Activated T-helper 17 cell treated with anti-CD3 and anti-CD28 coated beads, Interleukin-2, amount 50 U/mL, for 72 hours (primary cell): ENCODE measurements at regions not wholly inside any gene's neighbourhood (a gene's known extent, or its start where the extent isn't known, plus 50 kb on each side); places are given as distances from the start of the nearest gene placed in this dataset.

Experiments used
- ATAC-seq: fragments of 150-1000 bp; cut with Tn5 transposase; replicated peaks from 2 replicates; pipeline ENCODE4 v1.10.0; 2021; ENCODE audit warnings: mild to moderate bottlenecking, moderate library complexity
- H3K27ac Mint-ChIP-seq: one replicate; pipeline ENCODE4 v1.8.0; 2022; ENCODE audit warnings: mixed read lengths
- H3K27me3 Mint-ChIP-seq: one replicate; pipeline ENCODE4 v1.8.0; 2022; ENCODE audit warnings: mixed read lengths
- H3K36me3 Mint-ChIP-seq: one replicate; pipeline ENCODE4 v1.8.0; 2022; ENCODE audit warnings: low read depth, mild to moderate bottlenecking, mixed read lengths
- H3K4me1 Mint-ChIP-seq: one replicate; pipeline ENCODE4 v1.8.0; 2022; ENCODE audit warnings: mixed read lengths
- H3K4me3 Mint-ChIP-seq: one replicate; pipeline ENCODE4 v1.8.0; 2022; ENCODE audit warnings: mild to moderate bottlenecking, mixed read lengths
- H3K9me3 Mint-ChIP-seq: one replicate; pipeline ENCODE4 v1.8.0; 2022; ENCODE audit warnings: mixed read lengths

DNA sequence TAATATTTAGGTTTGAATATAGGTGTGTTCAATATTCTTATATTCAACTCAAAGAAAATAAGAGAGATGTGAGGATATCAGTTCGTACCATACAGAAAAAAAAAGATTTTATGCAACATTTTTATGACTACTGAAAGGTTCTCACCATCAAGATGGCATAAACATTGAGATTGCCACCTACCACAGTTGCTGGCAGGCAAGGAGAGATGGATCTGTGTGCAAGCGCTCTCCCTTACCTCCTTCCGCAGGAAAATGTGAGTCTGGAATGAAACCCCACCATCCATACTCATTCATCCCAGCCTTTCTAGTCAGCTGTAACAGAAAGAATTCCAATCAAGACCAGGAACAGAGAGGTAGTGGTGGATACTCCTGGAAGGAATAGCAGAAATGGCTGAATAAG lies 376.9 kb downstream of the PPP3CA start:
- no peaks in the 10 kb centered on the region for H3K9me3 Mint-ChIP-seq
- H3K4me3 Mint-ChIP-seq, result no peak overlapping the region
- H3K4me1 Mint-ChIP-seq, result no peaks in the 10 kb centered on the region
- ATAC-seq, result no peak
- no peaks in the 10 kb centered on the region for H3K36me3 Mint-ChIP-seq
- no peak overlapping the region for H3K27ac Mint-ChIP-seq
- no peaks in the 10 kb centered on the region for H3K27me3 Mint-ChIP-seq

GRCh38 chr4:100969925-100970324 lies 377.4 kb downstream of the PPP3CA start:
- H3K27ac Mint-ChIP-seq, result no peak overlapping the region
- no peaks in the 10 kb centered on the region for H3K27me3 Mint-ChIP-seq
- ATAC-seq, result no peak
- H3K4me3 Mint-ChIP-seq, result no peak overlapping the region
- H3K9me3 Mint-ChIP-seq, result no peaks in the 10 kb centered on the region
- no peaks in the 10 kb centered on the region for H3K4me1 Mint-ChIP-seq
- H3K36me3 Mint-ChIP-seq, result no peaks in the 10 kb centered on the region

- H3K4me3 Mint-ChIP-seq, result no peak overlapping the region
- no peaks in the 10 kb centered on the region for H3K36me3 Mint-ChIP-seq
- ATAC-seq, result no peak
- no peak overlapping the region for H3K27ac Mint-ChIP-seq
- no peaks in the 10 kb centered on the region for H3K27me3 Mint-ChIP-seq
- H3K9me3 Mint-ChIP-seq, result no peaks in the 10 kb centered on the region
- H3K4me1 Mint-ChIP-seq, result no peaks in the 10 kb centered on the region
Measured at GRCh38 chr4:100968046-100968445, 379.3 kb downstream of the PPP3CA start.

DNA sequence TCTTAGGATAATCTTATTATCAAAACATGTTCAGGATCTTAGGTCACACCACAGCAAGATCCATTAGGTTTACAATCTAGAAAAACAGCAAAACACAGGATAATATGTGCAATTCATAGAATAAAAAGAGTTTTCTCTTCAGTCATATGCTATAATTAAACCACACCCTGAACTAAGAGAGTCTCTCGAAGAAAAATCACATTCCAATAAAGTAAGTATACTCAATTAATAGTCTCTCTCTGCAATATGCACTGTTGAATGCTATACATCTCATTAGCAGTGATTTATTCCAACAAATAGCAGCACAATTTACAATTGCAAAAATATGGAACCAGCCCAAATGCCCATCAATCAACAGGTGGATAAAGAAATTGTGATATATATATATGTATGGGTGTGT lies 383.7 kb downstream of the PPP3CA start:
- Mint-ChIP-seq H3K4me1 (no peaks in the 10 kb centered on the region), H3K9me3 (peaks cover 3% of the 10 kb centered on the region), H3K36me3 (no peaks in the 10 kb centered on the region), H3K4me3 (no peak overlapping the region), H3K27me3 (no peaks in the 10 kb centered on the region), H3K27ac (no peak overlapping the region)
- ATAC-seq, result no peak

DNA sequence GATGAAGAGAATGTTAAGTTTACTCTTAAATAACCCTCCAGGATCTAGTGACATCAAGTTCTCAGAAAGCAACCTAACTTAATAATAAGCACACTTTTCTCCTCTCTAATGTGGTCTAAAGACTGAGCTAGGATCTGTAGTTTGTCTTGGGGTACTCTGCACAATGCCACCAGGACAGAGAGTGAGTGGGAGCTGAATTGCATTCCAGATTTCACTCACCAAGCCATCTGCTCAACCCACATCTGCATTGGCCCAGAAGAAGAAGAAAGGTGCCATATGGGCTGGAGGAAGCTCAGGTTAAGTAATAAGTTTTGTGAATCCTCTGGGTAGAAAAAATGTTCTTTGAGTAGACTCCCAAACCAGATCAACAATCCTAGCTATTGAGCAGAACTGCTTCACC lies 384.6 kb downstream of the PPP3CA start:
- ATAC-seq, result peak; percentile 63
- Mint-ChIP-seq H3K9me3 (peaks cover 3% of the 10 kb centered on the region), H3K36me3 (no peaks in the 10 kb centered on the region)

DNA sequence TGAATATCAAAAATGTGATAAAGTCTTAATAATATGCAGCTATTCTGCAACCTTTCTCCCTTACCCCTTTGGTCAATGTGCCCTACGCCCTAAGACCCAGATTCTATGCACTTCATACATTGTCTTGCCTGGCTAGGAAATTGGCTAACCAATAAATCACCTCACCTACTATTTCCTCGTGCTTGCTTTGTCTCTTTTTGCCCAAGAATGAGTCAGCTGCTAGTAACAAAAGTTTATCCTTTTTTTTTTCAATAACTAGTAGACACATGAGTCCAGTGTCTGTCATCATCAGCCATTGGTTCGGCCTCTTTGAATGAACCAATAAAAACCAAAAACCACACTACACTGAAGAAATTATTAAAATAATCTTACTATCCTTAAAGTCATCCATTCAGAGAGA lies 387.1 kb downstream of the PPP3CA start:
- H3K9me3 Mint-ChIP-seq, result peaks cover 3% of the 10 kb centered on the region
- ATAC-seq, result no peak
- H3K4me1 Mint-ChIP-seq, result no peaks in the 10 kb centered on the region
- H3K27ac Mint-ChIP-seq, result no peak overlapping the region
- no peak overlapping the region for H3K4me3 Mint-ChIP-seq
- no peaks in the 10 kb centered on the region for H3K27me3 Mint-ChIP-seq
- H3K36me3 Mint-ChIP-seq, result no peaks in the 10 kb centered on the region

More for the DNA sequence above, 384.6 kb downstream of the PPP3CA start:
- Mint-ChIP-seq H3K4me3 (no peak overlapping the region), H3K27me3 (no peaks in the 10 kb centered on the region), H3K27ac (no peak overlapping the region), H3K4me1 (no peaks in the 10 kb centered on the region)

DNA sequence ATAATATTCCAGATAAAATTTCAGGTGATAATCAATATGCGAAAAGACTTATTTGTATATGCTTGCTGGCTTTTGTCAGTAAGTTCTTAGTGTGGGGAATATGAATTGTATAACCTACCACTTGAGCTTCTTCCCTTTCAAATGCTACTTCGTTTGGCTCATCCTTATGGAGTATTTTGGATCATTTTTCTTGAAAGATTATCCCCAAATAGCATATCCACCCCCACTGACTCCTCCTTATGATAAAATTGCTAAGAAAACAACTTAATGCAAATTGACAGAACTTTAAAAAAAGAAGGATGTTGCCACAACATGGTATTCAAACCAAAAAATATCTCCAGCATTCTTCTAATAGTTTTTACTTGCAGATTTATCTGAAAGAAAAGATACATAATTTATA lies 393.3 kb downstream of the PPP3CA start:
- Mint-ChIP-seq H3K4me3 (no peak overlapping the region), H3K4me1 (no peaks in the 10 kb centered on the region), H3K27me3 (no peaks in the 10 kb centered on the region), H3K27ac (no peak overlapping the region), H3K36me3 (no peaks in the 10 kb centered on the region), H3K9me3 (no peaks in the 10 kb centered on the region)
- no peak for ATAC-seq

- no peaks in the 10 kb centered on the region for H3K4me1 Mint-ChIP-seq
- H3K27me3 Mint-ChIP-seq, result no peaks in the 10 kb centered on the region
Measured at GRCh38 chr4:100953616-100954015, 393.7 kb downstream of the PPP3CA start.

DNA sequence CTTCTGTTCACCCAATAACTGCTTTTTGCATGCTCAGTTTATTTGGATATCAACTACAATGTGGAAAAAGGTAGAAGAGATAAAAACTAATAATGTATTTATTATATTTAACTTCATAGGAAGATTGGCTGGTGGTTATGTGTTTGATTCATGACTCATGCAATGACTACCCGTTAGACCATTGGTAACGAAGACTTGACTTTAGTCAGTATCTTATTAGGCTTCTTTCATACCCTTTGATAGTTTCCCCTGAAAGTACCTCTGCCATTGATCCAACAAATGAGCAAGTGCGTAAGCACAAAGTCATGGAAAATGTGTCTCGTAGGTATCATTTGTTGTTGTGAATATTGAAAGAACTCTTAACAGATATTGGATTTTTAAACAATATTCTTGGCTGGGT lies 394.7 kb downstream of the PPP3CA start:
- Mint-ChIP-seq H3K4me3 (no peak overlapping the region), H3K27me3 (no peaks in the 10 kb centered on the region), H3K9me3 (no peaks in the 10 kb centered on the region), H3K36me3 (no peaks in the 10 kb centered on the region), H3K4me1 (no peaks in the 10 kb centered on the region), H3K27ac (no peak overlapping the region)
- peak; percentile 56 for ATAC-seq

More at GRCh38 chr4:100953616-100954015, 393.7 kb downstream of the PPP3CA start:
- ATAC-seq, result no peak
- H3K27ac Mint-ChIP-seq, result no peak overlapping the region
- no peak overlapping the region for H3K4me3 Mint-ChIP-seq
- H3K36me3 Mint-ChIP-seq, result no peaks in the 10 kb centered on the region
- H3K9me3 Mint-ChIP-seq, result no peaks in the 10 kb centered on the region

DNA sequence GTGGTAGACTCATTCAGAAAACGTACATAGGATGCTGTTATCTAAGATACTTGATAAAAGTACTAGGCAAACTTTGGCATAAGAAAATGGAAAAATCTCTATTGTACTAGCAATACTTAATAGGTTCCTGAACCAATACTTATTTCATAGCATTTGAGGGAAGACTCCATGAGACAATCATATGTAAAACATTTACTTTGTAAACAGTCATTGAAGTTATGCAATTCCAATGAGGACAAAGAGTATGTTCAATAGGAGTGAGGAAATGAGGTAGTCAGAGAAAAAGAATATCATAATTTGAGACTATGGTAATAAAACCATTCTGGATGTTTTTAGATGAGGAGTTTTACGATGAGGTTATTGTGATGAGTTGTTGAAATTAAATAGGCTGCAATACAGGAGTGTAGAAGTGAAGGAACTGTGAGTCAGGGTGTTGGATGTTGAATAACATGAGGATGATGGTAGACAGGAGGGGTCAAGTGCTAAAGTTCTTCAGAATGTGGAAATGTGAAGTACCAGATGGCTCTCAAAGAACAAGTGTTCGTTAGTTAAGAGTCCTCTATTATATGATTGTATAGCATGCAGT lies 397.9 kb downstream of the PPP3CA start:
- Mint-ChIP-seq H3K4me1 (no peaks in the 10 kb centered on the region), H3K36me3 (no peaks in the 10 kb centered on the region), H3K27ac (no peak overlapping the region), H3K9me3 (no peaks in the 10 kb centered on the region), H3K4me3 (no peak overlapping the region), H3K27me3 (no peaks in the 10 kb centered on the region)
- ATAC-seq, result no peak

GRCh38 chr4:100948911-100949310 lies 398.4 kb downstream of the PPP3CA start:
- ATAC-seq, result no peak
- no peaks in the 10 kb centered on the region for H3K27me3 Mint-ChIP-seq
- no peak overlapping the region for H3K27ac Mint-ChIP-seq
- H3K9me3 Mint-ChIP-seq, result no peaks in the 10 kb centered on the region
- H3K4me3 Mint-ChIP-seq, result no peak overlapping the region
- H3K4me1 Mint-ChIP-seq, result no peaks in the 10 kb centered on the region
- no peaks in the 10 kb centered on the region for H3K36me3 Mint-ChIP-seq

DNA sequence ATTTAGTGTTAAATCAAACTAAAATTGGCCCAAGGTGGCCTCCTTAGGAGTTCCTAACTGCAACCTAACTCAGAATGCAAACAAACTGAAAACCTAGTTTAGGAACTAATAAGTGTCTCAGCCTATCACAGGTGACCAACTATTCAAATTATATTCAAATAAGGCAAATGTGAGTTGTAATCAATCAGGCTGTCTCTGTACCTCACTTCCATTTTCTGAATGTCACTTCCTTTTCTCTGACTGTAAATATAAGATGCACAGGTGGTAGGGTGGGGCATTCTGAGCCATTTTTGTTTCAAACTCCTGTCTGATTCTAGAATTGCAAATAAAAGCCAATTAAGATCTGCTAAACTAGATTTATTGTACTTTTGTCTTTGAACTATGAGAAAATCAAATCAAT lies 401.5 kb downstream of the PPP3CA start:
- Mint-ChIP-seq H3K9me3 (no peaks in the 10 kb centered on the region), H3K36me3 (no peaks in the 10 kb centered on the region), H3K27ac (no peak overlapping the region), H3K27me3 (no peaks in the 10 kb centered on the region), H3K4me1 (no peaks in the 10 kb centered on the region), H3K4me3 (no peak overlapping the region)
- ATAC-seq, result no peak

GRCh38 chr4:100938698-100939097 lies 408.6 kb downstream of the PPP3CA start:
- Mint-ChIP-seq H3K36me3 (no peaks in the 10 kb centered on the region), H3K27me3 (no peaks in the 10 kb centered on the region), H3K4me3 (no peak overlapping the region), H3K9me3 (no peaks in the 10 kb centered on the region), H3K27ac (no peak overlapping the region), H3K4me1 (no peaks in the 10 kb centered on the region)
- no peak for ATAC-seq

DNA sequence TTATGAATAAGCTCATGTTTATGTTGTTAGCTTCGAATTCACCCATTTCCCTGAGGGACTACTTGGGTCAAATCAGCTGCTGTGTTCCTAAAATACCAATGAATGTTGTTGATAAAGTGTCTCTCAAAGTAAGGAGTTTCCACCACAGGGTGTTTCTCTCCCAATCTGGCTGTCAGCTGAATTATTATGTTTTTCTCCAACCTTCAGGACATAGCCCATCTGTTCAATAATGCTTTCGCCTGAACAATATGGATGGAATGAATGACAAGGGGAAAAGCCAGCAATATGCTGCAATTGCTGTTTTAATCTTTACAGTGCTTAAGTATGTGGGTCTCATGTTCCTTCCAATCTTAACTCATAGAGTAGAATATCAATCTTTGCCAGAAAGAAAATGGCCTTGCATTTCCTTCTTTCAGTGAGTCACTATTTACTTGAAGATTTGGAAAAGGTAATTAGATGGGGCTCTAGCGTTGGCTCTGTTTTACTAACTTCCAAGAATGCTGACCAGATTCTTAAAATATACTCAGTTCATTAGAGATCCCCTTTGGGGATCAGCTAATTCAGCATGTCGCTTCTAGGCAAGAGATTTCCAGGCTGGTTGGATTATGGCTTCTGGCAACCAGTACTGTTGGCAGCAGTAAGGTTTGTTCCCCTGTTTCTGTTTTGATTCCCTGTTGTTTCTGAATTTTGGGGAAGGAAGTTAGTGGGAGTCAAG lies 410.5 kb downstream of the PPP3CA start:
- Mint-ChIP-seq H3K9me3 (no peaks in the 10 kb centered on the region), H3K4me3 (no peak overlapping the region)

GRCh38 chr4:100935090-100935489 lies 412.2 kb downstream of the PPP3CA start:
- H3K4me3 Mint-ChIP-seq, result no peak overlapping the region
- H3K27ac Mint-ChIP-seq, result no peak overlapping the region
- no peaks in the 10 kb centered on the region for H3K36me3 Mint-ChIP-seq
- peak; percentile 42 for ATAC-seq
- no peaks in the 10 kb centered on the region for H3K27me3 Mint-ChIP-seq
- peaks cover 16% of the 10 kb centered on the region for H3K4me1 Mint-ChIP-seq
- no peaks in the 10 kb centered on the region for H3K9me3 Mint-ChIP-seq

More for the DNA sequence above, 410.5 kb downstream of the PPP3CA start:
- Mint-ChIP-seq H3K36me3 (no peaks in the 10 kb centered on the region), H3K4me1 (peaks cover 16% of the 10 kb centered on the region), H3K27ac (no peak overlapping the region), H3K27me3 (no peaks in the 10 kb centered on the region)
- ATAC-seq, result no peak
